Endothelial cell of umbilical vein (primary cell): ENCODE measurements at regions not wholly inside any gene's neighbourhood (a gene's known extent, or its start where the extent isn't known, plus 50 kb on each side); places are given as distances from the start of the nearest gene placed in this dataset.

Experiments
- BruUV-seq: library from RNA; stranded (reverse); fragments of 400-500 nt; replicated peaks from 2 replicates; lab custom pipeline; 2021; lab: Mats Ljungman, UMichigan
- CTCF ChIA-PET: fragments of 300-600, 350-600 bp; sonication (Branson Sonifier 250); formaldehyde crosslinking; loops from one replicate; lab custom pipeline; 2021; ENCODE audit warnings: antibody characterized with exemption, inconsistent platforms; lab: Charles Lee
- POLR2A ChIA-PET: fragments of 300-600, 350-600 bp; sonication (Branson Sonifier 250); formaldehyde crosslinking; loops from one replicate; lab custom pipeline; 2021; ENCODE audit warnings: antibody characterized with exemption, inconsistent platforms; lab: Charles Lee
- DNase-seq: peaks from one replicate; pipeline ENCODE4 v3.0.0-alpha.2; 2011; ENCODE audit warnings: low read depth, low spot score
- FAIRE-seq: peaks from 2 replicates; lab custom pipeline; 2011; peaks lifted over from hg19 to GRCh38; lab: Jason Lieb, UNC
- H2AFZ ChIP-seq: 2 replicates; pipeline ENCODE4 v1.6.0; 2012; ENCODE audit warnings: low read depth, low read length, control low read depth, inconsistent platforms
- H3K27ac ChIP-seq: 2 replicates; pipeline ENCODE4 v1.5.1; 2011; ENCODE audit warnings: low read depth, mild to moderate bottlenecking, control low read depth, low read length, moderate library complexity; ENCODE audit not compliant: insufficient read depth
- H3K27me3 ChIP-seq, 2 experiments: 2 replicates each; pipeline versions ENCODE4 v1.6.0 to v1.6.1; 2011; ENCODE audit warnings: low read length in 2 of 2, mixed read lengths in 1 of 2; ENCODE audit not compliant: control insufficient read depth in 2 of 2, insufficient read depth in 2 of 2
- H3K36me3 ChIP-seq, 2 experiments: 2 replicates in 1 of 2; 3 replicates in 1 of 2; pipeline ENCODE4 v1.5.1; 2011; ENCODE audit warnings: low read length in 2 of 2, mild to moderate bottlenecking in 1 of 2, moderate library complexity in 1 of 2; ENCODE audit not compliant: control insufficient read depth in 2 of 2, insufficient read depth in 2 of 2; ENCODE audit errors: extremely low read depth in 1 of 2
- H3K4me1 ChIP-seq: 3 replicates; pipeline ENCODE4 v1.5.1; 2011; ENCODE audit warnings: mild to moderate bottlenecking, low read length; ENCODE audit not compliant: control insufficient read depth, insufficient read depth; ENCODE audit errors: extremely low read depth
- H3K4me2 ChIP-seq: 2 replicates; pipeline ENCODE4 v1.6.1; 2011; ENCODE audit warnings: low read length, control low read depth, mixed read lengths; ENCODE audit not compliant: insufficient read depth
- H3K4me3 ChIP-seq, 3 experiments: fragments of 200-600 bp in 1 of 3; sonication (generic), shearing (Covaris generic) in 1 of 3; replicated peaks in 1 of 3; 2 replicates each; pipeline ENCODE4 v1.5.1; 2011 to 2016; ENCODE audit warnings: control low read depth in 3 of 3, low read length in 3 of 3, mild to moderate bottlenecking in 2 of 3, inconsistent platforms in 1 of 3, low read depth in 1 of 3, moderate library complexity in 1 of 3; ENCODE audit not compliant: insufficient read depth in 1 of 3
- H3K79me2 ChIP-seq: 2 replicates; pipeline ENCODE4 v1.6.0; 2012; ENCODE audit warnings: low read length, inconsistent platforms; ENCODE audit not compliant: control insufficient read depth, insufficient read depth
- H3K9ac ChIP-seq: replicated peaks from 2 replicates; pipeline ENCODE3; 2011; ENCODE audit warnings: low read length, control low read depth; ENCODE audit not compliant: insufficient read depth; ENCODE audit errors: extremely low read depth
- H3K9me1 ChIP-seq: replicated peaks from 3 replicates; pipeline ENCODE4 v1.6.0; 2011; ENCODE audit warnings: mild to moderate bottlenecking, low read length; ENCODE audit not compliant: control insufficient read depth, insufficient read depth; ENCODE audit errors: extremely low read depth
- H3K9me3 ChIP-seq: replicated peaks from 2 replicates; pipeline ENCODE4 v1.5.1; 2012; ENCODE audit warnings: low read length, inconsistent platforms; ENCODE audit not compliant: control insufficient read depth, insufficient read depth
- H4K20me1 ChIP-seq: replicated peaks from 2 replicates; pipeline ENCODE3; 2011; ENCODE audit warnings: mild to moderate bottlenecking, low read length; ENCODE audit not compliant: control insufficient read depth, insufficient read depth; ENCODE audit errors: extremely low read depth
- EZH2 ChIP-seq: IDR thresholded peaks from 2 replicates; pipeline ENCODE4 v1.6.1; 2012; ENCODE audit warnings: borderline replicate concordance, low read depth, mild to moderate bottlenecking, moderate library complexity, low read length, inconsistent platforms; ENCODE audit not compliant: severe bottlenecking
- FOS ChIP-seq: IDR thresholded peaks from 2 replicates; pipeline ENCODE4 v1.6.1; 2011; ENCODE audit warnings: mild to moderate bottlenecking, low read length, moderate library complexity, borderline replicate concordance; ENCODE audit not compliant: insufficient read depth
- GATA2 ChIP-seq: IDR thresholded peaks from 2 replicates; pipeline ENCODE4 v1.7.0; 2011; ENCODE audit warnings: low read depth, mild to moderate bottlenecking, moderate library complexity, mixed read lengths, low read length; ENCODE audit not compliant: insufficient read length, insufficient read depth
- JUN ChIP-seq: IDR thresholded peaks from 2 replicates; pipeline ENCODE4 v1.6.1; 2011; ENCODE audit warnings: borderline replicate concordance, low read depth; ENCODE audit not compliant: insufficient read length, insufficient read depth
- MAX ChIP-seq: IDR thresholded peaks from 2 replicates; pipeline ENCODE4 v1.6.1; 2011; ENCODE audit not compliant: insufficient read depth, insufficient read length
- MYC ChIP-seq: IDR thresholded peaks from one replicate; pipeline ENCODE4 v1.6.1; 2011; ENCODE audit warnings: mild to moderate bottlenecking, low read depth, low read length
- POLR2A ChIP-seq: IDR thresholded peaks from 2 replicates; pipeline ENCODE4 v1.6.1; 2012; ENCODE audit warnings: low read depth, mild to moderate bottlenecking, control low read depth, low read length
- POLR2AphosphoS5 ChIP-seq: IDR thresholded peaks from 2 replicates; pipeline ENCODE4 v1.6.1; 2012; ENCODE audit warnings: low read depth, mild to moderate bottlenecking, control low read depth, low read length, moderate library complexity; ENCODE audit not compliant: insufficient read depth
- dilution Hi-C: fragments of 300-500 bp; cut with MboI; formaldehyde crosslinking; loops from one replicate; pipeline ENCODE4 v1.15.0; 2019; ENCODE audit warnings: low sequenced_read_pairs; ENCODE audit not compliant: extremely low pct_ligation_motif_present
- intact Hi-C: fragments of 100-400 bp; cut with micrococcal nuclease; formaldehyde crosslinking; loops from one replicate; pipeline ENCODE4 v1.10.0; 2022
- TF ChIP-seq, protein P1 (sequence below), 2 donors: IDR thresholded peaks; 1 replicate in 1 of 2; 2 replicates in 1 of 2; pipeline ENCODE4 v1.5.1; 2011; ENCODE audit warnings: low read length in 2 of 2, mild to moderate bottlenecking in 2 of 2, moderate library complexity in 2 of 2, control low read depth in 1 of 2, inconsistent platforms in 1 of 2, low read depth in 1 of 2; ENCODE audit not compliant: insufficient read depth in 1 of 2; ENCODE audit errors: extremely low read depth in 1 of 2

GRCh38 chr18:77763530-77764145 is 514.0 kb downstream of the GALR1 start:
- Histone ChIP-seq H3K9me3 (no peaks in the 10 kb centered on the region), H3K27me3 (no peaks in the 10 kb centered on the region), H3K9me1 (no peaks in the 10 kb centered on the region), H3K4me2 (no peak overlapping the region), H3K4me1 (no peaks in the 10 kb centered on the region), H2AFZ (no peak overlapping the region), H3K27ac (no peak overlapping the region), H3K36me3 (no peaks in the 10 kb centered on the region), H3K9ac (no peak overlapping the region), H3K79me2 (no peaks in the 10 kb centered on the region), H4K20me1 (no peaks in the 10 kb centered on the region), H3K4me3 (no peak overlapping the region)
- ChIA-PET POLR2A (no interaction called here), CTCF (no interaction called here)
- FAIRE-seq (no peak), DNase-seq (no peak)
- TF ChIP-seq, protein P1, sequence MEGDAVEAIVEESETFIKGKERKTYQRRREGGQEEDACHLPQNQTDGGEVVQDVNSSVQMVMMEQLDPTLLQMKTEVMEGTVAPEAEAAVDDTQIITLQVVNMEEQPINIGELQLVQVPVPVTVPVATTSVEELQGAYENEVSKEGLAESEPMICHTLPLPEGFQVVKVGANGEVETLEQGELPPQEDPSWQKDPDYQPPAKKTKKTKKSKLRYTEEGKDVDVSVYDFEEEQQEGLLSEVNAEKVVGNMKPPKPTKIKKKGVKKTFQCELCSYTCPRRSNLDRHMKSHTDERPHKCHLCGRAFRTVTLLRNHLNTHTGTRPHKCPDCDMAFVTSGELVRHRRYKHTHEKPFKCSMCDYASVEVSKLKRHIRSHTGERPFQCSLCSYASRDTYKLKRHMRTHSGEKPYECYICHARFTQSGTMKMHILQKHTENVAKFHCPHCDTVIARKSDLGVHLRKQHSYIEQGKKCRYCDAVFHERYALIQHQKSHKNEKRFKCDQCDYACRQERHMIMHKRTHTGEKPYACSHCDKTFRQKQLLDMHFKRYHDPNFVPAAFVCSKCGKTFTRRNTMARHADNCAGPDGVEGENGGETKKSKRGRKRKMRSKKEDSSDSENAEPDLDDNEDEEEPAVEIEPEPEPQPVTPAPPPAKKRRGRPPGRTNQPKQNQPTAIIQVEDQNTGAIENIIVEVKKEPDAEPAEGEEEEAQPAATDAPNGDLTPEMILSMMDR (IDR thresholded peaks at IDR 0.05; ENCODE audit: extremely low read depth in 1 of 2, insufficient read depth in 1 of 2, low read depth in 1 of 2, low read length in 2 of 2), result no peak
- TF ChIP-seq POLR2AphosphoS5 (no peak), GATA2 (no peak), MYC (no peak), JUN (no peak), MAX (no peak), EZH2 (no peak), POLR2A (no peak), FOS (no peak)
- no TSS peak for BruUV-seq
- intact Hi-C loops (no loop called here), dilution Hi-C loops (no loop called here)
